Spleen (tissue), 7 donors: ENCODE measurements at regions not wholly inside any gene's neighbourhood (a gene's known extent, or its start where the extent isn't known, plus 50 kb on each side); places are given as distances from the start of the nearest gene placed in this dataset.

Source experiments
- CTCF ChIP-seq, 11 experiments: fragments of 200-600 bp in 7 of 11; fragments of 450-650 bp in 4 of 11; sonication (generic) in 4 of 11; IDR thresholded peaks in 8 of 11; conservative IDR thresholded peaks in 3 of 11; 1 replicate in 7 of 11; 2 replicates in 4 of 11; pipeline versions ENCODE4 v1.4.0 to v1.8.0; 2016 to 2021; ENCODE audit warnings: antibody characterized with exemption in 11 of 11, inconsistent platforms in 4 of 11, mild to moderate bottlenecking in 1 of 11
- POLR2A ChIP-seq, 3 donors: fragments of 450-650 bp; IDR thresholded peaks; one replicate each; pipeline ENCODE4 v1.5.1; 2017; ENCODE audit warnings: antibody characterized with exemption in 3 of 3, mild to moderate bottlenecking in 1 of 3
- POLR2AphosphoS5 ChIP-seq, 3 donors: sonication (generic); formaldehyde crosslinking; IDR thresholded peaks; one replicate each; pipeline ENCODE4 v1.5.1; 2017; ENCODE audit warnings: antibody characterized with exemption in 3 of 3
- donor health status: DM: no; HTN: no; CAD: no; lungs with moderate emphysema.
- donor health status: DM: no; HTN: no; CAD: no.
- donor health status: DM: no; HTN: no; CAD: no.

- no peak for TF ChIP-seq CTCF (IDR thresholded peaks at IDR 0.05 in 8 of 11, conservative IDR thresholded peaks at IDR 0.05 in 3 of 11)
- no peak for TF ChIP-seq POLR2A (IDR thresholded peaks at IDR 0.05)
- TF ChIP-seq POLR2AphosphoS5 (IDR thresholded peaks at IDR 0.05) = no peak
These were observed 64.1 kb upstream of the JDP2 start for GRCh38 chr14:75363570-75364227.
